ENCODE measurements at regions not wholly inside any gene's neighbourhood (a gene's known extent, or its start where the extent isn't known, plus 50 kb on each side); places are given as distances from the start of the nearest gene placed in this dataset.

GRCh38 chrX:115952417-115953092, 218.0 kb upstream of the AGTR2 start:
- TF ChIP-seq CTCF (IDR thresholded peaks at IDR 0.05) (no peak), EZH2 (IDR thresholded peaks at IDR 0.05; ENCODE audit: borderline replicate concordance, insufficient read depth, low read depth, low read length, poor library complexity, severe bottlenecking) (no peak)
